B cell (primary cell): ENCODE measurements at regions not wholly inside any gene's neighbourhood (a gene's known extent, or its start where the extent isn't known, plus 50 kb on each side); places are given as distances from the start of the nearest gene placed in this dataset.

Experiments
- ATAC-seq: fragments of 200-7000 bp; cut with Tn5 transposase; one replicate; pipeline ENCODE4 v1.10.0; 2021; ENCODE audit warnings: low read depth, mild to moderate bottlenecking, moderate number of reproducible peaks, moderate library complexity
- CTCF ChIA-PET: fragments of 350-600 bp; sonication (Branson Sonifier 250); formaldehyde crosslinking; loops from one replicate; lab custom pipeline; 2021; ENCODE audit warnings: antibody characterized with exemption, inconsistent platforms; lab: Charles Lee
- POLR2A ChIA-PET: fragments of 350-600 bp; sonication (Branson Sonifier 250); formaldehyde crosslinking; loops from one replicate; lab custom pipeline; 2021; ENCODE audit warnings: antibody characterized with exemption; lab: Charles Lee
- DNase-seq: peaks from one replicate; pipeline ENCODE4 v3.0.0; 2013
- H2AFZ ChIP-seq: 2 replicates; pipeline ENCODE4 v1.6.1; 2012; ENCODE audit warnings: mild to moderate bottlenecking, low read depth, low read length; ENCODE audit not compliant: insufficient read depth, poor library complexity, severe bottlenecking
- H3K27ac ChIP-seq, 2 donors: 1 replicate in 1 of 2; 2 replicates in 1 of 2; pipeline ENCODE4 v1.5.1; 2012 to 2013; ENCODE audit warnings: low read length in 2 of 2, mild to moderate bottlenecking in 2 of 2, moderate library complexity in 1 of 2
- H3K27me3 ChIP-seq, 4 experiments: fragments of 200-600 bp in 1 of 4; sonication (generic) in 1 of 4; replicated peaks in 1 of 4; 1 replicate in 2 of 4; 2 replicates in 2 of 4; pipeline versions ENCODE4 v1.6.1 to v1.7.0; 2013 to 2016; ENCODE audit warnings: low read length in 3 of 4, mild to moderate bottlenecking in 2 of 4, mixed read lengths in 1 of 4, moderate library complexity in 1 of 4; ENCODE audit not compliant: insufficient read depth in 4 of 4, control insufficient read depth in 3 of 4; ENCODE audit errors: control extremely low read depth in 1 of 4
- H3K36me3 ChIP-seq, 2 experiments: replicated peaks in 1 of 2; 1 replicate in 1 of 2; 2 replicates in 1 of 2; pipeline versions ENCODE4 v1.6.1 to v1.7.1; 2013; ENCODE audit warnings: low read length in 1 of 2; ENCODE audit not compliant: insufficient read depth in 2 of 2, control insufficient read depth in 1 of 2; ENCODE audit errors: control extremely low read depth in 1 of 2, extremely low read depth in 1 of 2
- H3K4me1 ChIP-seq, 2 donors: fragments of 200-600 bp in 1 of 2; sonication (generic) in 1 of 2; 1 replicate in 1 of 2; 2 replicates in 1 of 2; pipeline versions ENCODE4 v1.5.1 to v1.6.1; 2013 to 2017; ENCODE audit warnings: low read length in 2 of 2; ENCODE audit not compliant: control insufficient read depth in 2 of 2, insufficient read depth in 2 of 2
- H3K4me2 ChIP-seq: replicated peaks from 2 replicates; pipeline ENCODE3; 2012; ENCODE audit warnings: mild to moderate bottlenecking, low read depth, low read length; ENCODE audit not compliant: poor library complexity, severe bottlenecking
- H3K4me3 ChIP-seq, 5 experiments: fragments of 200-600 bp in 1 of 5; sonication (generic) in 1 of 5; 1 replicate in 3 of 5; 2 replicates in 2 of 5; pipeline versions ENCODE4 v1.5.1 to v1.7.0; 2011 to 2016; ENCODE audit warnings: low read length in 4 of 5, mild to moderate bottlenecking in 4 of 5, low read depth in 2 of 5, control low read depth in 1 of 5, moderate library complexity in 1 of 5; ENCODE audit not compliant: insufficient read depth in 1 of 5; ENCODE audit errors: control extremely low read depth in 1 of 5, extremely low read depth in 1 of 5
- H3K79me2 ChIP-seq: fragments of 200-600 bp; sonication (generic); one replicate; pipeline ENCODE4 v1.6.0; 2016; ENCODE audit warnings: low read length; ENCODE audit not compliant: control insufficient read depth, insufficient read depth
- H3K9ac ChIP-seq: fragments of 200-600 bp; sonication (generic); 2 replicates; pipeline ENCODE4 v1.6.1; 2017; ENCODE audit warnings: mild to moderate bottlenecking, low read length, moderate library complexity
- H3K9me3 ChIP-seq, 3 donors: one replicate each; pipeline versions ENCODE4 v1.6.1 to v1.7.1; 2013; ENCODE audit warnings: low read length in 2 of 3; ENCODE audit not compliant: control insufficient read depth in 2 of 3, insufficient read depth in 1 of 3; ENCODE audit errors: control extremely low read depth in 1 of 3
- H4K20me1 ChIP-seq: 2 replicates; pipeline ENCODE4 v1.6.0; 2012; ENCODE audit warnings: mild to moderate bottlenecking, low read length; ENCODE audit not compliant: insufficient read depth, control insufficient read depth, poor library complexity, severe bottlenecking
- H3K27ac Mint-ChIP-seq: one replicate; pipeline ENCODE4 v1.8.0; 2021; ENCODE audit warnings: mixed read lengths
- H3K27me3 Mint-ChIP-seq: one replicate; pipeline ENCODE4 v1.8.0; 2021; ENCODE audit warnings: mixed read lengths
- H3K4me1 Mint-ChIP-seq: one replicate; pipeline ENCODE4 v1.8.0; 2021; ENCODE audit warnings: mixed read lengths
- H3K4me3 Mint-ChIP-seq: one replicate; pipeline ENCODE4 v1.8.0; 2021; ENCODE audit warnings: mixed read lengths
- H3K9me3 Mint-ChIP-seq: one replicate; pipeline ENCODE4 v1.8.0; 2022; ENCODE audit warnings: mixed read lengths; ENCODE audit not compliant: insufficient read depth
- EZH2 ChIP-seq: IDR thresholded peaks from 2 replicates; pipeline ENCODE4 v1.6.1; 2012; ENCODE audit warnings: borderline replicate concordance, low read depth, mild to moderate bottlenecking, moderate library complexity, low read length; ENCODE audit not compliant: insufficient read depth, poor library complexity, severe bottlenecking
- WGBS: methylation state at CpG from one replicate; pipeline ENCODE4 v1.1.5; 2013; ENCODE audit warnings: missing lambda C conversion rate; ENCODE audit not compliant: insufficient coverage; 5-methylcytosine and 5-hydroxymethylcytosine counted together
- intact Hi-C: fragments of 100-400 bp; cut with micrococcal nuclease; formaldehyde crosslinking; loops from one replicate; pipeline ENCODE4 v1.10.0; 2022
- TF ChIP-seq, protein P1 (sequence below): fragments of 200-600 bp; IDR thresholded peaks from one replicate; pipeline ENCODE4 v1.8.0; 2022; ENCODE audit warnings: antibody characterized with exemption, mild to moderate bottlenecking

- DNase-seq (no peak), ATAC-seq (no peak)
- peaks cover 1% of the 10 kb centered on the region for H3K9me3 Mint-ChIP-seq
- no peak overlapping the region for H3K4me3 Mint-ChIP-seq
- H4K20me1 ChIP-seq = no peaks in the 10 kb centered on the region
- H3K36me3 ChIP-seq = no peaks in the 10 kb centered on the region
- H3K9ac ChIP-seq = no peak overlapping the region
- peaks cover 0 to 4% (median 0%) of the 10 kb centered on the region in 4 experiments for H3K27me3 ChIP-seq
- H3K4me3 ChIP-seq = no peak overlapping the region
- no peak overlapping the region for H3K27ac ChIP-seq
- ChIA-PET POLR2A (no interaction called here), CTCF (no interaction called here)
- H3K27ac Mint-ChIP-seq = no peak overlapping the region
- TF ChIP-seq EZH2 = no peak
- TF ChIP-seq, protein P1, sequence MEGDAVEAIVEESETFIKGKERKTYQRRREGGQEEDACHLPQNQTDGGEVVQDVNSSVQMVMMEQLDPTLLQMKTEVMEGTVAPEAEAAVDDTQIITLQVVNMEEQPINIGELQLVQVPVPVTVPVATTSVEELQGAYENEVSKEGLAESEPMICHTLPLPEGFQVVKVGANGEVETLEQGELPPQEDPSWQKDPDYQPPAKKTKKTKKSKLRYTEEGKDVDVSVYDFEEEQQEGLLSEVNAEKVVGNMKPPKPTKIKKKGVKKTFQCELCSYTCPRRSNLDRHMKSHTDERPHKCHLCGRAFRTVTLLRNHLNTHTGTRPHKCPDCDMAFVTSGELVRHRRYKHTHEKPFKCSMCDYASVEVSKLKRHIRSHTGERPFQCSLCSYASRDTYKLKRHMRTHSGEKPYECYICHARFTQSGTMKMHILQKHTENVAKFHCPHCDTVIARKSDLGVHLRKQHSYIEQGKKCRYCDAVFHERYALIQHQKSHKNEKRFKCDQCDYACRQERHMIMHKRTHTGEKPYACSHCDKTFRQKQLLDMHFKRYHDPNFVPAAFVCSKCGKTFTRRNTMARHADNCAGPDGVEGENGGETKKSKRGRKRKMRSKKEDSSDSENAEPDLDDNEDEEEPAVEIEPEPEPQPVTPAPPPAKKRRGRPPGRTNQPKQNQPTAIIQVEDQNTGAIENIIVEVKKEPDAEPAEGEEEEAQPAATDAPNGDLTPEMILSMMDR = no peak
- peaks cover 11% of the 10 kb centered on the region for H3K27me3 Mint-ChIP-seq
- H2AFZ ChIP-seq = no peak overlapping the region
- peaks cover 2% of the 10 kb centered on the region for H3K4me1 Mint-ChIP-seq
- H3K79me2 ChIP-seq = no peaks in the 10 kb centered on the region
- WGBS = 82% methylated on average over 5 of the region's 8 CpGs
- intact Hi-C loops = no loop called here
- H3K9me3 ChIP-seq = no peaks in the 10 kb centered on the region
- H3K4me1 ChIP-seq = no peaks in the 10 kb centered on the region
- no peak overlapping the region for H3K4me2 ChIP-seq
Observed at GRCh38 chr15:93232845-93233244, 143.8 kb upstream of the RGMA start.

DNA sequence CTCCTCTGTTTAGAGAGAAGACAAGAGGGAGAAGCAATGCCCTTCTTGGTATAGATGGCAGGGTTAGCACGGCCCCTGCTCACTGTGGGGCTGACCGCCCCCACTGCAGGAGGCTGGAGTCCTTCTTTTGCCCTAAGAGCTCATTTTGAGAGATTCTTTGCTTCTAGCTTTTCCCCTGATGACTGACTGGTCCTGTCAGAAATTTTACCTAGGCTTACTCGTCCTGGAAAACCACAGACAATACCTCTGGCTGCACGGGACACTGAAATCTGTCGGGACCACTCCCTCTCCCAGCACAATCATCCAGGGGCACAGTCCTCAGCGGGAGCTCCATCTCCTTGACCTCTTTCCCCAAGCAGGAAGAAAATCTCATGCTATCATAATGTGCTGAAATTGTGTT is 143.0 kb upstream of the RGMA start:
- WGBS = 66% methylated on average over 4 of the region's 6 CpGs
- ChIA-PET POLR2A (no interaction called here), CTCF (no interaction called here)
- no peak for TF ChIP-seq EZH2
- TF ChIP-seq, protein P1 = no peak
- H3K4me2 ChIP-seq = no peak overlapping the region
- H3K27me3 Mint-ChIP-seq = peaks cover 11% of the 10 kb centered on the region
- no peaks in the 10 kb centered on the region for H3K9me3 ChIP-seq
- no peak overlapping the region for H3K4me3 ChIP-seq
- H3K79me2 ChIP-seq = no peaks in the 10 kb centered on the region
- H3K27ac ChIP-seq = no peak overlapping the region
- H3K36me3 ChIP-seq = no peaks in the 10 kb centered on the region
- H3K9ac ChIP-seq = no peak overlapping the region
- intact Hi-C loops = no loop called here
- H3K4me1 Mint-ChIP-seq = peaks cover 2% of the 10 kb centered on the region
- ATAC-seq = no peak
- DNase-seq = no peak
- H3K27ac Mint-ChIP-seq = no peak overlapping the region
- H3K9me3 Mint-ChIP-seq = no peaks in the 10 kb centered on the region
- no peak overlapping the region for H2AFZ ChIP-seq
- H3K27me3 ChIP-seq = peaks cover 0 to 4% (median 0%) of the 10 kb centered on the region in 4 experiments
- H4K20me1 ChIP-seq = no peaks in the 10 kb centered on the region
- H3K4me3 Mint-ChIP-seq = no peak overlapping the region
- H3K4me1 ChIP-seq = no peaks in the 10 kb centered on the region
